GM18511 (cell line): ENCODE measurements at regions not wholly inside any gene's neighbourhood (a gene's known extent, or its start where the extent isn't known, plus 50 kb on each side); places are given as distances from the start of the nearest gene placed in this dataset.
"Not testable (repeated sequence)": the region's sequence is repeated elsewhere in the genome, so short reads cannot be mapped to it uniquely, and the experiment has no call there.

Source experiments
- ATAC-seq: cut with Tn5 transposase; IDR thresholded peaks from one replicate; pipeline ENCODE4 v1.9.1; 2021; ENCODE audit warnings: mild to moderate bottlenecking, moderate library complexity; ENCODE audit not compliant: unreplicated experiment

DNA sequence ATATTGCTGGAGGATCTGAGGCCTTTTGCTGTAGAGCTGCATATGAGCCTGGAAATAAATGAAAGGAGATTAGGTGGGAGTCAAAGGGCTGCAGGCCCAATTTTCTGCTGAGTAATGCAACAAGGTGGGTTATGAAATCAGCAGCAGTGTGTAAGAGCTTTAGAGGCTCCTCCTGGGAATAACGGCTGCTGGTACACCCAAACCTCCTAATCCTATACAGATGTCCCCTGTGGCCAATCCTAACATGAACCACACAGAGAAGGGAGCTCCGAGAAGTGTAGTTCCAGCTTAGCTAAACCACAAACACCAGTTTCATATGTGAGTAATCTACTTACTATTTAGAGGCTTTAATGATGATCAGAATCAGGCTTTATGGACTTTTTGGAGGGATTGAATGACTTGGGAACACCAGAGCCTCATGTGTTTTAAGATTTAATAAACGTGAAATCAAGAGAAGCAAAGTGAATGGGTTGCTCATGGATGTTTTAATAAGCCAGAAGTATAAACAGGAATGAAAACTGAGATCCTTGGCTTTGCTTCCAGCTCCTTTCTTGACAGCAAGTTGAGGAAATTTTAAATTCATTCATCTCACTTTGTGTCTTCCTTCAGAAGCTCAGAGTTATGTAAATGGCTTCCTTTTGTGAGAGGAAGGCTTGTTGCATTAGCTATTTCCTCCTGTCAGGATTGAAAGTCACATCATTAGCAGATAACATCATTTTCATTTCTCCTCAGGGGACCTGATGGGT, 437.5 kb downstream of the TMEM232 start:
- no peak for ATAC-seq

DNA sequence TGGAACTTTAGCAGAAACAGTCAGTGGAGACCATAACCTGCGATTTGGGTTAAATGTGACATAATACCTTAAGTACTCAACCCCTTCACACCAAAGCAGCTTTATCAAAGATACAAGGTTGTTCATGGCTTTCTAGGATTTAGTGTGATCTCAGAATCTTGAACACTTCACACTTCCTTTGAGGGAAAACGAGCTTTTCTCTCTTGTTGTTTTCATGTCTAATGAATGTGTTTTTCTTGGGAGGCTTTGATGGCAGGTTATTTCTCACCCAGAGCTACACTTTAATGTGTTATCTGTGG, 437.0 kb downstream of the TMEM232 start:
- no peak for ATAC-seq

DNA sequence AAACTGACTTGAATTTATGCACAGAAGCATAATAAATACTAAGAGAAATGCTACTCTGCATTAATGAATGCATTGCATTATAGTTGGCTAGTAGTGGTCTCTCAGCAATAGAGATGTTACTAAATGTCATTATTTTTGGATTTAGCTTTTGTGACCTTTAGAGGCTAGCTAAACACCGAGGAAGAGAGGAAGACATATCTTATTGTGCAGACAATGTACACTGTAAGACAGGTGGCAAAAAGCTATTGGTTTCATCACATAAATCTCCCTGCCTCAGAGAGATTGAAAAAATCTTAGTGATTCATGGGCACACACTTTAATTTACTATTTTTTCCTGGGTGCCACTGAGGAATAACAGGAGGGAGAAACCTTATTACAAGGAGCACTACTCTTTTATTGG, 435.9 kb downstream of the TMEM232 start:
- no peak for ATAC-seq

DNA sequence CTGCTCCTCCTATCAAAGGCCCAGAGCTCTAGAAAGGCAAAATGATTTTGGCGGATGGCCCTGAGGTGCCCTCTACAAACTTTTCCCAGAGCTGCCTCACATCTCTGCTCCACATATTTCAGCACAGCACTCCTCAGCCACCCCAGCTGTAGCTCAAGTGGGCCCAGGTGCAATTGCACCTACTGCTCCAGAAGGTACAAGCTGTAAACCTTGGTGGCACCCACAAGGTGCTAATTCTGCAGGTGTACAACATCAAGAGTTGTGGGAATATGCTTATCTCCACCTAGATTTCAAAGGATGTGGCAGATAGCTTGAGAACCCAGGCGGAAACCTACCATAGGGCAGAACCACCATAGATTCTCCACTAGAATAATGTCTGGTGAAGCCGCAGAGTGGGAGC, 432.2 kb downstream of the TMEM232 start:
- no peak for ATAC-seq

DNA sequence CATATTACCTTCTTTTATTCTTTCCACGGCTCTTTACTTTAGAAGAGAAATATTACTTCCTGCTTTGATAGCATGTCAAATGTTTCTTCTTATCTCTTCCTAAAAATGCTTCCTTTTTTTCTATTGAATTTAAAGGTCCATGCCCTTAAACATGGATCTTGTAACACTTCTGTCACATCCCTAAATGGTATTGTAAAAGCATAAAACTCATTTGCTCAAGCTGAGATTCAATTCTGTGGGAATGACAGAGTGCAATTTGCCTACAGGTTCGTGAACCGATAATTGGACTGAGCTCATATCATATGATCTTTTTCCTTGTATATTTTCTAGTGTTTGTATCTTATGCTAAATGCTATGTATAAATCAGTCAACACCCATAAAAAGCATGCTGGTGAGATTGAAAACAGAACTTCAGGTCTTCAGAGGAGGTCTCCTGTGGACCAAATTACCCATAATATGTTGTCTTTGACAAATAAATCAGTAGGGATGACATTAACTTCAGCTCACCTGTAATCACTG, 429.3 kb downstream of the TMEM232 start:
- no peak for ATAC-seq

DNA sequence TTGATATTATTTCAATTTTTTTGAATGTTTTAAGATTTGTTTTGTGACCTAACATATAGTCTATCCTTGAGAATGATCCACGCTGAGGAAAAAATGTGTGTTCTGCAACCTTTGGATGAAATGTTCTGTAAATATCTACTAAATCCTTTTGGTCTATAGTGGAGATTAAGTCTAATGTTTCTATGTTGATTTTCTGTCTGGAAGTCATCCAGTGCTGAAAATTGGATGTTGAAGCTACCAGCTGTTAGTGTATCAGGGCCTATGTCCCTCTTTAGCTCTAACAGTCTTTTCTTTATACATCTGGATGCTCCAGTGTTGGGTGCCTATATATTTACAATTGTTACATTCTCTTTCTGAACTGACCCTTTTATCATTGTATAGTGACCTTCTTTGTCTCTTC, 422.3 kb downstream of the TMEM232 start:
- no peak for ATAC-seq

DNA sequence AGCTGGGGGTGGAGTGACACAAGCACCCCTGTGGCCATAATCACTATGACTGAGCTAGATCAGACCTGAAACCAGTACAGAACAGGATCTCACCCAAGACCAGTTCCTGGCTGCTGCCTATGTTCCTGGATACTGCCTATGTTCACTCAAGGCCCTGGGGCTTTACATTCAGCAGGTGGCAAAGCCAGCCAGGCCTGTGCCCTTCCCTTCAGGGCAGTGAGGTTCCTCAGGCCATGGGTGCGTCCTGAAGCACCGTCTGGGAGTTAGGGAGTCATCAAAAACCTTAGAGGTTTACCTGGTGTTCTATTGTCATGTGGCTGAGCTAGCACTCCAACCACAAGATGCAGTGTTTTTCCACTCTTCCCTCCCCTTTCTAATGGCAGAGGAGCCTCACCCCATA, 419.8 kb downstream of the TMEM232 start:
- ATAC-seq = no peak

DNA sequence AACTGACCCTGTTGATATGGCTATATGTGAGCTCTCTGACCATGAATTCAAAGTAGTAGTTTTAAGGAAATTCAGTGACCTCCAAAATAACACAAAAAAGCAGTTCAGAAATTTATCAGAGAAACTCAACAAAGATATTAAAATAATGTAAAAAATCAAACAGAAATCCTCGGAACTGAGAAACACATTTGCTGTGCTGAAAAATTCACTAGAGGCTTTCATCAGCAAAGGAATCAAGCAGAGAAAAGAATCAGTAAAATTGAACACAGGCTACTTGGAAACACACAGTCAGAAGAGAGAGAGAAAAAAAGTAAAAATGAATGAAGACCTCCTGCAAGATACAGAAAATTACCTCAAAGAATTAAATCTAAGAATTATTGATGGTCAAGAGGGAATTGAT, 417.2 kb downstream of the TMEM232 start:
- ATAC-seq = no peak

DNA sequence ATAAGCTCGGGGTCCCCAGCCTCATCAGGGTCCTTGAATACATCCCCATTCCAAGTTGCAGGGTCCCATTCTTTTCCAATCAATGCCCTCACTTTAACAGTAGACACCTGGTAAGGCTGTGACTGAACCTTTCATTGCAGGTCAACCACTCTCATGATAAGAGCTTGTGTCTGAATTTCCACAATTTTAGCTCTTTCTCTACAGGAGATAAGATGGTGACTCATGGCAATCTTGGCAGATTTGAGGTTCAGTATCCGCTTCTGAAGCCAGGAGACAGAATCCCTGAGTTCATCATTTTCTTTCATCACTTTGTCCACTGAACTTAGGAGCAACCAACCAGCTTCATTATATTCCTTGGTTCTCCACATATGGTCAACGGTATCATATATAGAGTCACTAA, 409.9 kb downstream of the TMEM232 start:
- ATAC-seq = not testable (repeated sequence)

DNA sequence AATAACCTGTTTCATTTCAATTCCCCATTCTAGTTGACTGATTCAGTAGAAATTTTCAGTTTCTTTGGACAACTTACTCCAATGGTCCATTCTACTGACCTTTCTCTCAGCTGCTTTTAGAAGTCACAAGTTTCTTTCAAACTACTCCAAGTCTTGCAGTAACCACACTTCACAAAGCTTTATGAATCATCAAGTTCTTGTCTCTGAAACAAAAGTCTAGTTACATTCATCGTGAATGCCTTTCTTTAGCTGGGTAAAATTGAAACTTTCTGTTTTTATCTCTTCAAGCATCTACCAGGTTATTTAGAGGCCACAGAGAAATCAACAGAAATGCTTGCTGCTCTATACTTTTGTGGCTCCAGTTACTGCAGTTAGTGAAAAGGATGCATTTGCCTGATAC, 405.4 kb downstream of the TMEM232 start:
- peak; percentile 61 for ATAC-seq

DNA sequence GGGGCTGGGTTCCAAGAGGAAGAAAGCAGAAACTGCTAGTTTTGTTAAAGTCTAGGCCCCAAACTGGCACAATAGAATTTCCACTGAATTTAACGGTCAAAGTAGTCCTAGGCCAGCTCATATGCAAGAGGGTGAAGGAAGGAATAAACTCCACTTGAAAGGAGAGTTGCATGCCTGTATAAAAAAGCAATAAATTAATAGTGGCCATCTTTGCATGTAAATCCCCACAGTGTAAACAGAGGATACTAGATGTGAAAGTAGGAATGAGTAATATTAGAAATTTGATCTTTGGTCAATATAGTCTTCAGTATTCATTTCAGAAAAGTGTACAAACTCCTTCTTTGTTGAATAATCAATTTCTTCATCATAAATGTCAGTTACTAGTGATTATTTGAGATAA, 403.1 kb downstream of the TMEM232 start:
- ATAC-seq = no peak

DNA sequence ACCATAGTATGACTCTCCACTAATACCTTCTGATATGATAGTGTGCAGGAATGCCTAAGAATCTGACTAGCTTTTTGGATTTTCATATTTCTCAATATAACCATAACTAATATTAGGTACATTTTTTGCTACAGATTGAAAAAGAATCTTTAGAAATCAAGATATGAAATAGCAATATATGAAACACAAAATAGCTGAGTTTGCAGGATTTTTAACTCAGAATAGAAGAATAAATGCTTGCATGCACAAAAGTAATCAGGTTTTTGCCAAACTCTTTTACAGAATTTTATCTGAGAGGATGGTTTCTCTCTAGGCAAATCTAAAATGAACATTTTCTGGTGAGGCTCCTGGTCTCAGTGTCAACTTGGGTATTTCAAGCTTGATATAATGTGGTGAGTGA, 402.6 kb downstream of the TMEM232 start:
- ATAC-seq = no peak

DNA sequence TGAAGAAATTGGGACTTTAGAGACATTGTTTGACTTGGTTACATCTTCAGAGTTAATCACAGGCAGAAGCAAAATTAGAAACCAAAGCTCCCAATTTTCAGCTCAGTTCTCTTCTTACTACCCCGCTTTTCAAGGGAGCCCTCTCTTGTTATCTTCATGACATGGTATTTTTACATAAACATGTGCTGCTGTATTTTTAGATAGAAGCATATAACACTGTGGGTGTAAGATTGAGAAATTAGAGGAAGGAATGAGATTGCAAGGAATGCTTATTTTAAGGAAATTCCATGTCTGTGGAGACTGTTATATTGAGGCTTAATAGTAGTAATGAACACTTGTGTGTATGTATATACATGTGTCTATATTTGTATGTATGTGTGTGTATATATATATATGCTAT, 401.6 kb downstream of the TMEM232 start:
- ATAC-seq = no peak

DNA sequence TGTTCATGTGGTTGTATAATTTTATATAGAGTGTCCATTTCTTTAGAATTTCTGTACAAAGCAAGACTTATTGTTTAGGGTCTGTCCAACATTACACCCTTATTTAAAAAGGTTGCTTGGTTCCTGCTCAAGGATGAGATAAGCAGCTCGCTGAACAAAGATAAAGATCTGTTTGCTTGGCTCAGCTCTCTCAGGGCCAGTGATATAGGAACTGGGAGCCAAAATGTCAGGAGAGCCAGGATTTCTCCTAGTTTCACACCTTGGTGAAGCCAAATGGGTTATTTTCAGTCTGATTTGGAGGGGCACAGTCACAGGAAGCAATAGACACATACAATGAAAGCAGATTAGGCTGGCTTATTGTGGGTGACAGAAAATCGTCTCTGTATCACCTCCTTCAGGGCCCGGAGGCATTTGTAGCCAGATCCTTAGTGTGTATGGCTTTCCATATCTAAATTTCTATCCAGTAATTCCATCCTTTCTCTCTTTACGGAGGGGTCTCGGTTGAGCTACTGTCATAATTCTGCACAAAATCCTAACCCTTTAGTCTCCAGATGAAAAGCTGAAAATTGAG, 396.4 kb downstream of the TMEM232 start:
- ATAC-seq = no peak

DNA sequence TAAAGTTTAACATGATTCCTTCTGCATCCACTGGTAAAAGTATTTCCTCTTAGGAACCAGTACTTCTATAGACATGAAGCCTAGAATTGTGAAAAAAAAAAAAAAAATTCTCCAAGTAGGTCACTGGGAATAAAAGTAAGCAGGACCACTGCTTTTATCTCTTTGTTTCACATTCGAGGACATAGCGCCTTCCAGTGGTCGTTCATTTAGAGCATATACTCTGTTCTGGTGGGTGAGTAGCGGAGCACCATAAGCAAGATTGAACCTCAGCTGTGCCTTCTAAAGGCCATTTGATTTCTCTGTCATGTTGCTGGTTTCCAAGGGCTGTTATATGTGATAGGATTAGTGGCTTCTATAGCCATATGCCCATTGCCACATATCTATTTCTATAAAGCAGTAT, 393.1 kb downstream of the TMEM232 start:
- no peak for ATAC-seq

DNA sequence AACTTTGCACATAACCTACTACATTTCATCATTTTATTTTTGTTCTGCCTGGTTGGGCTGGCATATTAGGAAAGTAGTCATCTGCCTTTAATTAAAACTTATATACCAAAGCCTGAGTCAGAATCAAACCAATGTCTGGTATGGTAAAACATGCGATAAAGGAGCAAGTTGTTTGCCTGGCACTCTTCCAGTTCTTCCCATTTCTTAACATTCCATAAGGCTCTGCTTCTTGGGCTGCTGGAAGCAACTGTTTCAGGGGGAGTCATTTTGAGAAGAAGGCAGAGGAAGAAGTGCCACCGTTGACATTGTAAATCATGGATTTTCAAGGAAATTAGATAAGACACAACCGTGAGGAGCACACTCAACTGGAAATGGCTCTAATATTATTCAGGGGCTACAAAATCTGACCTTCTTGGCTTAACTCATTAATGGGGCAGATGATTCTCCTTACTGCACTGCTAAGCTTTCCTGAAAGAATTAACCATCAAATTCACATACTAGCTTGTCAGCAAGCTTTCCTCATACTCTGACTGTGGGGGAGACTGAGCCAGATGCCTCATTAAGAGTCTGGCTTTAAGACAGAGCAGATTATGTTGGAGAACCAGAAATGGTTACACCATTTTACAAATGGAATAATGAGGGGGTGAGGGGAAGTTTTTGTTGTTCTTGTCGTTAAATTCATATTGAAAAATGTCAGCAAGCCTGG, 391.0 kb downstream of the TMEM232 start:
- no peak for ATAC-seq

DNA sequence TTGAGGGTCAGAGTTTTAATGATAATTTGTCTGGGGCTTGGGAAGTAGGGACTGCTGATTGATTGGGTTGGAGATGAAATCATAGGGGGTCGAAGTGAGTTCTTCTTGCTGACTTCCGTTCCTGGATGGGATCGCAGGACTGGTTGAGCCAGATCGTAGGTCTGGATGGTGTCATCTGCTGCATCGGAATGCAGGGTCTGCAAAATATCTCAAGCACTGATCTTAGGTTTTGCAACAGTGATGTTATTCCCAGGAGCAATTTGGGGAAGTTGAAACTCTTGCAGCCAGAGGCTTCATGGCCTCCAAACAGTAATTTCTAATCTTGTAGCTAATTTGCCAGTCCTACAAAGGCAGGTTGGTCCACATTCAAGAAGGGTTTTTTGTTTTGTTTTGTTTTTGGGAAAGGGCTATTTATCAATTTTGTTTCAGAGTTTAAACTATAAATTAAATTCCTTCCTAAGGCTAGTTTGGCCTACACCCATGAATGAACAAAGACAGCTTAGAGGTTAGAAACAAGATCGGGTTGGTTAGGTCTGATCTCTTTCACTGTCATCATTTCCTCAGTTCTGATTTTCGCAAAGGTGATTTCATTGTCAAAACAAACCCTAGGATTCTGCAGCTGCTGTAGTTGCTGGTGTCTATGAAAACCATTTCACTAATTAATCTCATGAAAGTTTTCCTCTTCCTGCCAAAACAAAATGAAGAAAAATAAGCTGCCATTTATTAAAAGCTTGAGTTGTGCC, 388.0 kb downstream of the TMEM232 start:
- ATAC-seq = no peak

DNA sequence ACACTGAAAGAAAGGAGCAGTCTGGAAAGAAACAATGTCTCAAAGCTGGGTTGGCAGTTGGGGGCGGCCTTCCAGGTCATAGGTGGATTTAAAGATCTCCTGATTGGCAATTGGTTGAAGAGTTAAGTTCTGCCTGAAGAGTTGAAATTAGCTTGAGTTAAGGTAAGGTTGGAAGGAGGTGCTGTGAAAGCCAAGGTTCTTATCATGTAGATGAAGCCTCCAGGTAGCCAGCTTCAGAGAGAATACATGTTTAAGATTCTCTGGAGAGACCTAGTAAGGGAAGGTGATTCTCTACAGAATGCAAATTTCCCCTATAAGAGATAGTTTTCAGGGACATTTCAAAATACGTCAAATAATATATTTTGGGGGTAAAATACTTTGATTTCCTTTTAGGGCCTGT, 387.1 kb downstream of the TMEM232 start:
- no peak for ATAC-seq

DNA sequence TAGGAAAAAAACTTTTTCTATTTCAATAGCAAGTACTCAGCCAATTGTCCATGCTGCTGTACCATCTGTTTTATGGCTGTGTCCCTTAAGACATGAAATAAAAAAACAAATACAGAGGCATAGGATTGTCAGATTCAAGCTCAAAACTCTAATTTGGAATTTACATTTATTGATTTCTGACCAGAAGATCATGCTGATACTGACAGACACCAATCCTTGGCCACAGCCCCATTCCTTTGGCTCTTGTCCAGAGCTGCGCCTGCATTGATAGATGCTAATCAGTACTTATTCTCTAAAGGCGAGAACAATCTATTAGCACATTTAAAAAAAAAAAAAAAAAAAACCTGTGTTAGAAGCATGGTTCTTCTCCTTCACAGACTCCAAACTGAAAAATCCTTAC, 384.6 kb downstream of the TMEM232 start:
- ATAC-seq = no peak

DNA sequence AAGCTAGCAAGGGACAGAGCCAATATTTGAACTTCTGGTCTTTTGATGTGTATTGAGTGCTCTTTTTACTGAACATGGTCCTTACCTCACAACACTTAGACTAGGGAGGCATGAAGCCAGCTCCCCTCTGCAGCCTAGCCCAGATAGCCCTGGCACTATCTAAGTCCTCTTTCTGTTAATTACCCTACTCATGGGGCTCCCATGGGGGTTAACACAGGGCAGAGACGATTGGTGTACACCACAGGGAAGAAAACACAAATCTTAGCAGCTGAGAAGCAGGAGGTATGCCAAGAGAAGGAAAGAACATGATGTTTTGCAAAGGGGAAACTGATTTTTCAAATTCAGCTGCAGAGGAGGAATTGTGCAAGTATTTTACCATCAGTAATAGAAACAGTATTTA, 383.8 kb downstream of the TMEM232 start:
- ATAC-seq = no peak

DNA sequence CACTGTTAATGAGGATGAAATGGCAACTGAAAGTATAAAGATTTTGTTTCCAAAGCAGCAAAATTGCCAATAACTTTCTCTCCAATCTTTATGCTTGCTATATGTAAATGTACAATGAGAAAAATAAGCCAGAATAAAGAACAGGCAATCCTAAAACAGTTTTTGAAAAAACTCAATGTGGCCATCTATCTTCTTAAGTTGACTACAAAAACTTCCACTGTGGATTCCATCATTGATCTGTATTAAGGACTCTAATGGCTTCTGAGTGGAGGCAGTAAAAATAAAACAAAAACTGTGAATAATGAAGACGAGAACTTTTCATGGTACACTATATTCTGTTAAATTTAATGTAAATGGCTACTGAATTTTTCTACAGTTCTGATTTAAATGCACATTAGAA, 382.9 kb downstream of the TMEM232 start:
- ATAC-seq = no peak

DNA sequence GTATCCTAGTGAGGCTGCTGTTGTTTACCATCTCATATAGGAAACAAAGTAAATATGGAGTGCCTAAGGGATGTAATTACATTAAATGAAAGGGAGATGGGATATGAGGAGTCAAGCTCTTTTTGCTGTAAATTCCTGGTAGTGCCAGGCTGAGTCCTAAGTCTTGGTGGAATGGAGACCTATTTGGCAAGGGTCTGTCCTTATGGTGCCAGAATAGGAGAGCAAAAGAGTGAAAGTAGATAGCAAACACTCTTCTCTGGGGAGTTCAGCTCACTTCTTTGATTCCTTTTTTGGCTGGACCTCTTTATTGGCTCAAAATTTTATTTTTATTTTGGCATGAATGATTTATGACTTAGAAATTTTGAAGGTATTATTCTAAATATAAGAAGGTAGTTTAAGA, 380.8 kb downstream of the TMEM232 start:
- ATAC-seq = no peak
